K562 (cell line): ENCODE measurements at regions not wholly inside any gene's neighbourhood (a gene's known extent, or its start where the extent isn't known, plus 50 kb on each side); places are given as distances from the start of the nearest gene placed in this dataset.

Experiments
- ATAC-seq: fragments of 200-7000 bp; cut with Tn5 transposase; 3 replicates; pipeline ENCODE4 v1.9.1; 2020; ENCODE audit warnings: moderate library complexity
- BruUV-seq: library from RNA; stranded (reverse); fragments of 400-500 nt; replicated peaks from 2 replicates; lab custom pipeline; 2021; lab: Mats Ljungman, UMichigan
- CTCF ChIA-PET: fragments of 300-600 bp; formaldehyde crosslinking; extraction: SDS; loops from one replicate; lab custom pipeline; 2021; ENCODE audit warnings: low intra/inter-chr PET ratio; lab: Yijun Ruan, JAX
- POLR2A ChIA-PET: fragments of 300-600, 350-650 bp; sonication (Branson Sonifier 250); formaldehyde crosslinking; extraction: SDS; loops from one replicate; lab custom pipeline; 2021; ENCODE audit warnings: antibody characterized with exemption, inconsistent platforms; lab: Yijun Ruan, JAX
- DNase-seq, 4 experiments: peaks; one replicate each; pipeline versions ENCODE4 v3.0.0 to v3.0.0-alpha.2; 2011 to 2018; ENCODE audit warnings: low spot score in 3 of 4, mixed read lengths in 3 of 4; ENCODE audit errors: extremely low read depth in 1 of 4
- FAIRE-seq: peaks from 2 replicates; lab custom pipeline; 2011; peaks lifted over from hg19 to GRCh38; lab: Jason Lieb, UNC
- H2AFZ ChIP-seq: 2 replicates; pipeline ENCODE4 v1.6.0; 2011; ENCODE audit warnings: low read depth, low read length, control low read depth, inconsistent platforms
- H3K27ac ChIP-seq: fragments of 200-600 bp; 3 replicates; pipeline ENCODE4 v1.8.0; 2011; ENCODE audit warnings: low read depth, mild to moderate bottlenecking, control low read depth, inconsistent platforms, low read length, moderate library complexity, mixed read lengths; ENCODE audit errors: extremely low read depth
- H3K27me3 ChIP-seq, 2 experiments: fragments of 300-600 bp in 1 of 2; 2 replicates in 1 of 2; 3 replicates in 1 of 2; pipeline versions ENCODE4 v1.6.0 to v1.8.0; 2011; ENCODE audit warnings: inconsistent platforms in 2 of 2, low read length in 2 of 2, mild to moderate bottlenecking in 1 of 2, mixed read lengths in 1 of 2, moderate library complexity in 1 of 2; ENCODE audit not compliant: control insufficient read depth in 2 of 2, insufficient read depth in 2 of 2
- H3K36me3 ChIP-seq: fragments of 300-600 bp; 3 replicates; pipeline ENCODE4 v1.8.0; 2011; ENCODE audit warnings: mild to moderate bottlenecking, low read length, inconsistent platforms; ENCODE audit not compliant: control insufficient read depth, insufficient read depth
- H3K4me1 ChIP-seq, 2 experiments: fragments of 200-600 bp in 1 of 2; replicated peaks in 1 of 2; 2 replicates in 1 of 2; 3 replicates in 1 of 2; pipeline versions ENCODE4 v1.5.1 to v1.8.0; 2011; ENCODE audit warnings: inconsistent platforms in 2 of 2, low read length in 2 of 2, mild to moderate bottlenecking in 1 of 2, mixed read lengths in 1 of 2, moderate library complexity in 1 of 2; ENCODE audit not compliant: control insufficient read depth in 2 of 2, insufficient read depth in 2 of 2
- H3K4me2 ChIP-seq: 2 replicates; pipeline ENCODE4 v1.6.1; 2011; ENCODE audit warnings: low read length, control low read depth, inconsistent platforms, mixed read lengths; ENCODE audit not compliant: insufficient read depth
- H3K4me3 ChIP-seq: fragments of 200-600 bp; sonication (generic), shearing (Covaris generic); 2 replicates; pipeline ENCODE4 v1.5.1; 2016; ENCODE audit warnings: control low read depth, inconsistent platforms
- H3K79me2 ChIP-seq: fragments of 200-600 bp; 3 replicates; pipeline ENCODE4 v1.8.0; 2011; ENCODE audit warnings: low read length, inconsistent platforms; ENCODE audit not compliant: control insufficient read depth, insufficient read depth
- H3K9ac ChIP-seq, 2 experiments: 2 replicates each; pipeline versions ENCODE4 v1.6.0 to v1.6.1; 2011; ENCODE audit warnings: low read depth in 2 of 2, low read length in 2 of 2, control low read depth in 1 of 2, inconsistent platforms in 1 of 2, mild to moderate bottlenecking in 1 of 2, mixed read lengths in 1 of 2; ENCODE audit not compliant: insufficient read depth in 1 of 2
- H3K9me1 ChIP-seq: one replicate; pipeline ENCODE4 v1.6.0; 2011; ENCODE audit warnings: inconsistent platforms, mild to moderate bottlenecking, low read length, moderate library complexity; ENCODE audit not compliant: control insufficient read depth, insufficient read depth
- H3K9me3 ChIP-seq: replicated peaks from 2 replicates; pipeline ENCODE4 v1.5.1; 2011; ENCODE audit warnings: low read depth, low read length, inconsistent platforms; ENCODE audit not compliant: control insufficient read depth, insufficient read depth
- H4K20me1 ChIP-seq: replicated peaks from 2 replicates; pipeline ENCODE4 v1.6.1; 2011; ENCODE audit warnings: low read length, inconsistent platforms, mixed read lengths; ENCODE audit not compliant: control insufficient read depth, insufficient read depth
- ATF2 ChIP-seq: sonication (generic); formaldehyde crosslinking; IDR thresholded peaks from 2 replicates; pipeline ENCODE4 v1.8.1; 2022; ENCODE audit warnings: missing genetic modification reagents
- CREB3 ChIP-seq: fragments of 450-650 bp; conservative IDR thresholded peaks from 2 replicates; pipeline ENCODE4 v1.6.1; 2016; ENCODE audit warnings: missing genetic modification characterization, low read depth, mild to moderate bottlenecking, missing compliant biosample characterization, moderate library complexity
- ELK1 ChIP-seq: sonication (generic); formaldehyde crosslinking; IDR thresholded peaks from 2 replicates; pipeline ENCODE4 v1.8.1; 2022; ENCODE audit warnings: missing genetic modification reagents
- HMG20B ChIP-seq: fragments of 250-450 bp; sonication (Bioruptor Pico); IDR thresholded peaks from 2 replicates; pipeline ENCODE4 v1.5.0; 2021; ENCODE audit warnings: mild to moderate bottlenecking
- IRF1 ChIP-seq: sonication (generic); formaldehyde crosslinking; IDR thresholded peaks from 2 replicates; pipeline ENCODE4 v1.8.0; 2022; ENCODE audit warnings: missing genetic modification reagents, mild to moderate bottlenecking, borderline replicate concordance
- KDM4B ChIP-seq, 2 experiments: fragments of 450-650 bp in 1 of 2; sonication (generic) in 1 of 2; IDR thresholded peaks; 2 replicates each; pipeline ENCODE4 v1.6.1; 2016 to 2017; ENCODE audit warnings: borderline replicate concordance in 2 of 2, antibody characterized with exemption in 1 of 2, low read depth in 1 of 2, mild to moderate bottlenecking in 1 of 2
- MYNN ChIP-seq, 2 experiments: sonication (generic); formaldehyde crosslinking in 1 of 2; IDR thresholded peaks; 2 replicates each; pipeline versions ENCODE4 v1.5.0 to v1.6.1; 2016 to 2020; ENCODE audit warnings: antibody characterized with exemption in 1 of 2, missing genetic modification reagents in 1 of 2
- PHB ChIP-seq: fragments of 250-450 bp; sonication (Bioruptor Pico); IDR thresholded peaks from 2 replicates; pipeline ENCODE4 v1.5.0; 2021
- SMAD4 ChIP-seq: fragments of 250-450 bp; sonication (Bioruptor Pico); conservative IDR thresholded peaks from 2 replicates; pipeline ENCODE4 v1.8.0; 2021; ENCODE audit warnings: inconsistent platforms, mild to moderate bottlenecking, moderate library complexity
- SNIP1 ChIP-seq: fragments of 450-650 bp; IDR thresholded peaks from 2 replicates; pipeline ENCODE4 v1.7.1; 2017; ENCODE audit warnings: low read depth, mild to moderate bottlenecking
- ZBTB9 ChIP-seq: fragments of 450-650 bp; formaldehyde crosslinking; IDR thresholded peaks from 2 replicates; pipeline ENCODE4 v1.4.0; 2020; ENCODE audit warnings: mild to moderate bottlenecking, moderate library complexity
- ZNF121 ChIP-seq: sonication (generic); formaldehyde crosslinking; conservative IDR thresholded peaks from 2 replicates; pipeline ENCODE4 v1.8.0; 2022; ENCODE audit warnings: missing genetic modification reagents
- ZNF518B ChIP-seq: fragments of 250-450 bp; sonication (Bioruptor Pico); IDR thresholded peaks from 2 replicates; pipeline ENCODE4 v1.5.0; 2021; ENCODE audit warnings: mild to moderate bottlenecking, moderate library complexity
- ZNF699 ChIP-seq: fragments of 250-450 bp; sonication (Bioruptor Pico); IDR thresholded peaks from 2 replicates; pipeline ENCODE4 v1.8.0; 2021; ENCODE audit warnings: mild to moderate bottlenecking, moderate library complexity; ENCODE audit not compliant: insufficient replicate concordance
- in situ Hi-C: fragments of 300-500 bp; cut with MboI; formaldehyde crosslinking; loops from 4 replicates; pipeline ENCODE4 v1.15.0; 2018; ENCODE audit warnings: inconsistent platforms, mixed read lengths
- intact Hi-C: fragments of 100-400 bp; cut with micrococcal nuclease; formaldehyde crosslinking; loops from 2 replicates; pipeline ENCODE4 v1.14.2; 2022

GRCh38 chr5:39519079-39519478 is 94.3 kb upstream of the DAB2 start:
- POLR2A ChIA-PET = no interaction called here
- Histone ChIP-seq H3K27ac (no peak overlapping the region), H3K9me3 (no peaks in the 10 kb centered on the region), H3K4me2 (no peak overlapping the region), H2AFZ (no peak overlapping the region), H3K36me3 (no peaks in the 10 kb centered on the region), H4K20me1 (no peaks in the 10 kb centered on the region), H3K4me3 (no peak overlapping the region), H3K27me3 (no peaks in the 10 kb centered on the region; a peak in 1 of 5 replicates), H3K4me1 (no peaks in the 10 kb centered on the region), H3K9ac (no peak overlapping the region), H3K9me1 (no peaks in the 10 kb centered on the region), H3K79me2 (no peaks in the 10 kb centered on the region)
- intact Hi-C loops (no loop called here), in situ Hi-C loops (no loop called here)
- FAIRE-seq = no peak
- BruUV-seq = no TSS peak
- no peak for ATAC-seq
- CTCF ChIA-PET = interaction anchor here (0.6 kb wide), 1 partner anchor 845 kb away, joined by 3 read pairs; no protein-coding TSS in a partner anchor
- no peak for DNase-seq
- TF ChIP-seq IRF1 (CRISPR knock-in tag) = no peak
- no peak for TF ChIP-seq ZNF518B
- TF ChIP-seq ZBTB9 (CRISPR knock-in tag) = no peak
- no peak for TF ChIP-seq KDM4B (IDR thresholded peaks at IDR 0.05; ENCODE audit: borderline replicate concordance in 2 of 2, low read depth in 1 of 2)
- TF ChIP-seq PHB (CRISPR knock-in tag) = no peak
- no peak for TF ChIP-seq ZNF699 (CRISPR knock-in tag)
- TF ChIP-seq ELK1 (CRISPR knock-in tag) = no peak
- no peak for TF ChIP-seq ZNF121 (CRISPR knock-in tag)
- no peak for TF ChIP-seq SNIP1
- TF ChIP-seq HMG20B = no peak
- TF ChIP-seq MYNN (IDR thresholded peaks at IDR 0.05) = no peak
- TF ChIP-seq MYNN (CRISPR knock-in tag; IDR thresholded peaks at IDR 0.05) = no peak
- TF ChIP-seq CREB3 (tag) = no peak
- TF ChIP-seq SMAD4 (CRISPR knock-in tag) = no peak
- TF ChIP-seq ATF2 (CRISPR knock-in tag) = no peak
